ENCODE measurements at regions not wholly inside any gene's neighbourhood (a gene's known extent, or its start where the extent isn't known, plus 50 kb on each side); places are given as distances from the start of the nearest gene placed in this dataset.

GRCh38 chr6:26216886-26217713 is 129.9 kb downstream of the HFE start:
- no peak for DNase-seq

GRCh38 chr6:26217714-26218075 is 130.5 kb downstream of the HFE start:
- DNase-seq: no peak

- DNase-seq: no peak
Measured at GRCh38 chr6:26218824-26219223, 131.6 kb downstream of the HFE start.

DNA sequence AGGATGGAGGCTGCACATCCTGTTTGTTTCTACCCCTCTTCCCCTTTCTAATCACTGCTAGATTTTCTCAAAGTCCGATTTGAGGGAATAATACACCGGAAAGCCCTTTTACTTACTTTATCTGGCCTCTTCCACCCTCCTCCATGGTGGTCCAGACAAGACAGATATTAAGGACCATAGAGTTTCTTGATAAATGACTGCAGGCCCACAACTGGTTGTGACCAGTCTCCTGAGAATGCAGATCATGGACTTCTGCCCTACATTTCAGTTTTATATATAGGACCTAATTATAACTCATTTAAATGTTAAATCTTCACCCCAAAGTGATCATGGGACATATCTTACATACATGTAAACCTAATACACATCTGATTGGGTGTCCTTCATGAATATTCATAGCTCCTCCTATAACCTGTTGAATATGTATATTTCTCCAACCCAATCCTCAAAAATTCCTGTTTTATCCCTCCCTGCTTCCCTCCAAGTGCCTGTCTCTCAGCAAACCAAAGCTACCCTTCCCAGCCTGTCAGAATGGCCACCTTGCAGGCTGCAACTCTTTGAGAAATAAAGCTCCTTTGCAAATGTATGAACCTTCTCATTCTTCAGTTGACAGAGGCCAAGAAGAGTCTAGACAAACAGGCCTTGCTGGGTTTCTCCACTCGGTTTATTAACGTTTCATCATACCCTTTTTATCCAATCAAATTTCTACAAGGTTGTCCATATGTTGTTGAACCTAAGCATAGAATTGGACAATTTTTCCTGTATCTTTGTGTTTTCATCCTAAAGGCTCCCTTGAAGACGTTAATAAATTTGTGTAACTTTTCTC is 133.1 kb downstream of the HFE start:
- no peak for DNase-seq

DNA sequence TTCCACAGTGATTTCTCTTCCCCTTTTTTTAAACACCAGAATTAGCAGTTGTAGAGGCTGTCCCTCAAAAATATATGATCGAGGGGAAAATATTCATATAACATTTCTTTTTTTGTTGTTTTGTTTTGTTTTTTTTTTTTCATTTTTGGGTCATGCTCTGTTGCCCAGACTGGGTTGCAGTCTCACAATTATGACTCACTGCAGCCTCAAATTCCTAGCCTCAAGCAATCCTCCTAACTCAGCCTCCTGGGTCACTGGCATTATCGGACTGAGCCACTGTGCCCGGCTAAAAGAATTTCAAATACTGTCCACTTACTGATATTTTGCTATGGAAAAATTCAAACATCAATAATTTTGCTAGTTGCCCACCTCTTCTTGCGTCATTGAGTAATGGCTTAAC is 134.0 kb downstream of the HFE start:
- no peak for DNase-seq

GRCh38 chr6:26222571-26222970 is 135.3 kb downstream of the HFE start:
- DNase-seq: no peak

- DNase-seq: no peak
Measured at GRCh38 chr6:26223228-26223627, 136.0 kb downstream of the HFE start.

- peak; percentile 66 for DNase-seq
Measured at GRCh38 chr6:26223650-26224546, 136.7 kb downstream of the HFE start.

DNA sequence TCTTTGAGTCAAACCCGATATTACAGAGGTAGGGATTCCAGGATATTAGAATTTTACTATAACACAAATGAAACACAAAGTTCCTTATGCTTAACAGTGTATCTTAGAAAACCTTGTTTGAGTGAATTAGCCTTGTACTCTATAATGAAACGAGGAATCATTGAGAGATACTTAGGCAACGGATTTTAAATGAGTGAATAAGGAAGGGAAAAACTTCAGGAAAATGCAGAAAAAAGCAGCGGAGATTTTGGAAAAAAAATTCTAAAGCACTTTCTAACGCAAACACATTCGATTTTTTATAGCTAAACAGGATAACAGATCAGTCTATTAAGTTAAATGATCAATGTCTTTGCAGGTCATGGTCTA is 137.3 kb downstream of the HFE start:
- DNase-seq: no peak

- no peak for DNase-seq
Measured at GRCh38 chr6:26224940-26225847, 138.0 kb downstream of the HFE start.

- DNase-seq: no peak
Measured at GRCh38 chr6:26225848-26226578, 138.8 kb downstream of the HFE start.

DNA sequence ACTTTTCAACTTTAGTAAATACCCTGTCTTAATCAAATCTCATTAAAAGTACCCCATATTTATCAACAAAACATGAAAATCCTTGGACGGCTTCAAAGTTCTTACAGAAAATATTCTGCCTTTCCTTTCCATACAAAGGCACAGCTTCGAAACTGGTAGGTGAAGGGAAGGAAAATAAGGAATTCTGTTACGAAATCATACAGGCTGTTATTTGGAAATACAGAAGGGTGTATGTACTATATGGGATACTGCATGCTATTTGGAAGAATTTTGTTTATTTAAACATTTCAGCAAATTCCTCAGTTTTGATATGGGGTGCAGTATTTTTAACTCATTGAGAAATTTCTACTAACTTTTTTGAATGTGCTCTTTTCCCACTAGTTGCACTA is 138.4 kb upstream of the BTN3A2 start:
- no peak for DNase-seq

DNA sequence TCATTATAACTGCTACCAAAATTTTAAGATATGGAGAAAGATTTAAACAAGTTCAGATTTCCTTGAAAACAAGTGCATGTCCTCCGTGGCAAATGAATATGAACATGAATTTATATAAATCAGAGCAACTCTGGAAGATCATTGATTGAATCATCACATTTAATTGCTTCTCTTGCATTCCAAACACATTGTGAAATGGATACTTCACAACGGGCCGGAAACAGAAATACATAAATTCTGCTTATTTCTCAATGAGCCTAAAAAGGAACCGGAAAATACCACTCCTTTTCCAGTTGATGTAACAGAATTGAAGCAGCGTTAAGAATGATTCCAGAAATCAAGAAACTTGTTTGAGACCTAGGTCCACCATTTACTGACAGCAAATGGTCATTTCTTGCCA is 134.6 kb upstream of the BTN3A2 start:
- DNase-seq: no peak

DNA sequence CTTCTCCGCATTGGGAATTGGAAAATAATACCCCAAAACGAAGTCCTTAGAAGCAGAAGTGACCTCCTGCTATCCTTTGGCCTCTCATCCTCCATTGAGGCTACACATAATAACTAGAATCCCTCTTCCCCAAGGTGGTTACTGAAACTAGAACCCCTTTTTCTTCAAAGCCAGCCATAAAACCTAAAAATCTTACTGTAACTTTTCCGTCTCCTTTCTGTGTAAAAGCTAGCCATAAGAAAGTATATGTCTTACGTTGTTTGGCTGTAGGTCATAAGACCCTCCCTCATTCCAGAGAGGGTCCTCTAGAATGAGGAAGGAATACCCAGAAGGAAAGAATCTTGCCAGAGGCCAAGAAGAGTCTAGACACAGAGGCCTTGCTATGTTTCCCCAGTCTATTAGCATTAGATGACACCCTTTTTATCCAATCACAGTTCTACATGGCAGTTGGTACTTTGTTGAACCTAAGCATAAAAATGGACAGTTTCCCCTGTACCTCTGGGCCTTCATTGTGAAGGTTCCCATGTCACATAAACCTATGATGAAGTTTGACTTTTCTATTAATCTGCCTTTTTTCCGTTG is 133.9 kb upstream of the BTN3A2 start:
- DNase-seq: no peak

- DNase-seq: no peak
Measured at GRCh38 chr6:26232306-26232939, 132.6 kb upstream of the BTN3A2 start.

DNA sequence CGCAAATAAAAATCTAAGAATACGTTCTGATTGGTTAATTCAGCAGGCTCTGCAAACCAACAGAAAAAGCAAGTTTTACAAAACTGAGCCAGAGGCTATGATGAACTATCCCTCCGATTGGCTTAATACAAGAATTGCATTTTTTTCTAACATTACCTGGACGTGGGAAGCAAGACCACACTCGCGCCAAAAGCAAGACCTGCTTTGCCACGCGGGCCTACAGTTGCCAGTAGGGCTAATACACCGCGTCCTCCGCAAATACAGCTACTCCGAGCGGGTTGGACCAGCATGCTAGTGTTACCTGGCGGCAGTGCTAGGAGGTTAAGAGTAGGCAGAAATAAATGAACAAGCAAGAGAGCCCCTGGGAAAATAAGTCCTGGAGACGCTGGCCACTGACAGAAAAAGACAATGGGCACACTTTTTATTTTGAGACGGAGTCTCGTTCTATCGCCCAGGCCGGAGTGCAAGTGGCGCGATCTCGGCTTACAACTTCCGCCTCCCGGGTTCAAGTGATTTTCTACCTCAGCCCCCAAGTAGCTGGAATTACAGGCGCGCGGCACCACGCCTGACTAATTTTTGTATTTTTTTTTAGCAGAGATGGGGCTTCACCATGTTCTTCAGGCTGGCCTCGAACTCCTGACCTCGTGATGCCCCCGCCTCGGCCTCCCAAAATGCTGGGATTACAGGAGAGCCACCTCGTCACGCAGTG is 131.9 kb upstream of the BTN3A2 start:
- no peak for DNase-seq

DNA sequence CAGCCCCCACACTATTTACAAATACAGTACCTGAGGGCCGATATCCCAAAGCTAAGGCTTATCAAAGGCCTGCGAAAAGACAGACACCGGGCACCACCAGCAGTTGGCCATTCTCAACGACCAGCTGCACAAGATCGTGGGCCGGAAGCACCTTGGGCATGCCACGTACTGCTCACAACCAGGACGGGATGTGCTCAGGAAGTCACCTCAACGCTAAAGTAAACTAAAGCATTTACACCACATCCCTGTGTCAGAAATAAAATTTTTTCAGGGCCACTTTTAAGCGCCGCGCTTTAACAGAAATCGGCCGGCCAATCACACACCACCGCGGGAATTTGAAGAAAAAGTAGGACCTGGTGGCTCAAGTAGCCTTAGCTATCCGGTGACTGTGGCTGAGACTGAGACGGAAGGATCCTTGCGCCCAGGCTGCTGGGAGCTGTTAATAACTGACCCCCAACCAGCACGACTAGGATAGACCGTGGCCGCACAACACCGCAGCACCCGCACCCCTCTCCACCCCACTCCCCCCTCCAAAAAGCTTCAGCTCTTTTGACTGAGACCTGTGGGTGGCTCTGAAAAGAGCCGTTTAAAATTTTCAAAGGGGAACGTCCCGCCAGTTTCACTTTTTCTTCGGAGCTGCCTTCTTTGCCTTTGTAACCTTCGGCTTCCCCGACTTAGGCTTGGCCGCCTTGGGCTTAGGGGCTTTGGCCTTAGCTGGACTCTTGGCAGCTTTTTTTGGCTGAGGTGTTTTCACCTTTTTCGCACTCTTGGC is 131.2 kb upstream of the BTN3A2 start:
- no peak for DNase-seq

DNA sequence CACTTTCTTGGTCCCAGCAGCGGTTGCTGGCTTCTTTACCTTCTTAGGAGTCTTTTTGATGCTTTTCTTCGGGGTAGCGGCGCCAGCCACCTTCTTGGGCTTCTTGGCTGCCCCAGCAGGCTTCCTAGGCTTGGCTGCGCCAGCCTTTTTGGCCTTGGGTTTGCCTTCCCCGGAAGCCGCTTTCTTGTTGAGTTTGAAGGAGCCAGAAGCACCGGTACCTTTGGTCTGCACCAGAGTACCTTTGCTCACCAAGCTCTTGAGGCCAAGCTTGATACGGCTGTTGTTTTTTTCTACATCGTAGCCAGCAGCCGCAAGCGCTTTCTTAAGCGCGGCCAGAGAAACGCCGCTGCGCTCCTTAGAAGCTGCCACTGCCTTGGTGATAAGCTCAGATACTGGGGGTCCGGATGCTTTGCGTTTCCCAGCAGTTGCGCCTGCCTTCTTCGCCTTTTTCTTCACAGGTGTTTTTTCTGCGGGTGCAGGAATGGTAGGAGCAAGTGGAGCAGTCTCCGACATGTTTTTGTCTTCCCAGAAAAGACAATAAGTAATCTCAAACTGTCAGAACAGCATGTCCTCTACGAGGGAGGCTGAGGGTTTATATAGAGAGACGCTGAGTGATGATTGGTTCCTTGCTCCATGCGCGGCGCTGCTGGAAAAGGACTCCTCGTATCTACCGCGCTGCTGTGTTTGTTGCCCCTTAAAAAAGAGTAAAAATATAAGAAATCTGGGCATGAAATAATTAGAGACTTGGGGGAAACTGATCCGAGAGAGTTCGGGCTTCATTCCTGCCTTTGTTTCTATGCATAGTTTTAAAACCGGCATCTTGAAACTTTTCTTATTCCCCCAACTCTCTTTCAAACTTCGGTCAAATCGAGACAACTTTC is 130.3 kb upstream of the BTN3A2 start:
- DNase-seq: peak; percentile 7

Data from NCI-H446 treated with DMSO at 0.1 percent for 48 hours (cell line).